ENCODE measurements at regions not wholly inside any gene's neighbourhood (a gene's known extent, or its start where the extent isn't known, plus 50 kb on each side); places are given as distances from the start of the nearest gene placed in this dataset.

DNA sequence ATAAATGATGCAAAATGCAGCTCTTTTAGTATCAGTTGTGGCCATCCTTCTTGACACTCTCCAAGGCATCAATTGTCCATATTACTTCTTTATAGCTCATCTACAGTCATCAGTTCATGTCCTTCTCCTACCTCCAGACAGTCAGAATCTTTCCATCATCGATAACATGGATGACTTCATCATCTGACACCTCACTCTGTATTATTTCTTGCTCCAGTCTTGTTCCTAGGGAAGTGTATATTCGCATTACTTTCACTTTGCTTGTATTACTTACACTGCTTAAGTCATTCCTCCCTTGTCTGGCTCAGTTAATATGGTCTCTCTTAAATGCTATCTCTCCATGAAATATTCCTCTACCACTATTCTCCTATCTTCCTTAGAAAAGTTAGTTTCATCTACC, 999.1 kb upstream of the SLC10A2 start:
- DNase-seq: no peak

DNA sequence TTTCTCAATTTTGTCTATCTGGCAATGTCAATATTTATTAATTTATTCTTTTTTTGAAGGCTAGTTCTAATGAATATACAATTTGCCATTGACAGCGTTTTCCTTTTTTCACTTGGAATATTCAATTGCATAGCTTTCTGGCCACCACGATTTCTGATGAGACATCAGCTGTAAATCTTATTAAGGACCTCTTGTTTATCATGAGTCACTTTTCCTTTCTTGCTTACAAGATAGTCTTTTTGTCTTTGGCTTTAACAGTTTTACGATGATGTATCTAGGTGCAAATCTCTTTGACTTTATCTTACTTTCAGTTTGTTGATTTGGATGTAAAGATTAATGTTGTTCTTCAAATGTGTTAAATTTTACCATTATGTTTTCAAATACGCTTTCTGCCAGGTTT, 991.6 kb upstream of the SLC10A2 start:
- DNase-seq: no peak

DNA sequence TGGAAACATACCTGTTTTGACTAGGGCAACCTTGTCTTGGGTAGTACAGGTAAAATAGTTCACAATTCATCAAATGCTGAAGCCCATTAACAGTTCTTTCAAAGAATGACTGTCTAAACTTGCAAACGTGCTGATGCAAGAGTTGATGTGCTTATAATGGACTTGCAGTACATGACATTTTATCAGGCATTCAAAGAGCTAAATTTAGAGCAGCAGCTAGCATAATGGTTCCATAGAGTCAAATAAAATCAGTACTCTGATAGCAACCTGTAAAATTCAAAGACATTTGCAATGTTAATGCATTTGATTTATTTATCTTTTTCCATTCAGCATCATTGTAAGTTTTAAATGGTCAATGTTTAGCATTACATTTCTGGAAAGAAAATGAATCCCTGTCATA, 979.7 kb upstream of the SLC10A2 start:
- DNase-seq: no peak

DNA sequence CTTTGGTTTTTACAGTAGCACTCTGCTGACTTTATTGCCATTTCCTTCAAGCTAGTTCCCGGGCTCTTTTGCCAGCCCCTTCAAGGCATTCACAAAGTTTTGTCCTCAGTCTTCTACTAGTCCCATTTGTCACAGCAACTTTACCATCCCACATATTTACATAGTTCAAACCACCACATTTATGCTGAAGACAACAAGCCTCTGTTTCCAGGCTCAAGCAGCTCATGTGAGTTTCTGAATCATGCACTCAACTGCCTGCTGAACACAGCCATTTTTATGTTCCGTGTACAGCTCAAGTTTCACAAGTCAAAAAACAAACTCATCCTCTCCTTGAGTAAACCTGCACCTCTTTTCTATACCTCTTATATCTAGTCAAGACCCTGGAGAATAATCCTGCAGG, 977.0 kb upstream of the SLC10A2 start:
- no peak for DNase-seq

DNA sequence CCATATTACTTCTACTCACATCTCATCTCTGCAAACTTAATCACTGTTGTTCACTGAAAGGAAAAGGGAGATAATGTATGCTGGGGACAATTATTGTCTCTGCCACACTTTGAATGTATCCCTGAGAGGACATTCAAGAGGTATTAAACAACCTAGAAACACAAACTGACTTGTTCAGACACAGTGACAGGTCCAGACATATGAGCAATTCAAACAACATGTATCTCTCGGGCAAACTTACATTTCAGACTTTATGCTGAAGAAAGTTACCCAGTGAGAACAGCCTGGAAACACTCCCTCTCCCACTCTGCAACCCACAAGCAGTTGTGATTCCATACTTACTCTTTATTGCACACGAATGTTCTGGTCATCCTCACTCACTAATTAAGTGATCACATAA, 968.7 kb upstream of the SLC10A2 start:
- DNase-seq: no peak

DNA sequence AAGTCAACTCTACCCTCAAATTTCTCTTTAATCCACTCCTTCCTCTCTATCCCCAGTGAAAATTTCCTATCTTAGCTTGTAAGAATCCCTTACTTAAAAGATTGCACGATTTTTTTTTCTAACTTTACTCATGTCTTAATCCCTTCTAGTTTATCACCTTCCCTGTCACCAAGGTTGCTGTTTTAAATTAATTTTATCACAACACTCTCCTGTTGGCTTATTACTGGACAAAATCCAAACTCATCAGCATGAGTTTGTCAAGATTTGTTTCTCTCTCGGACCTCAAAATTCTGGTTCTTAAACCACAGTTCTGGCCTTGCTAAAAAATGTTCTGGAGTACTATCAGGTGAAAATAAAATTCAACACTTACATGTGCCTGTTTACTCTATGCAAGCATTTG, 959.1 kb upstream of the SLC10A2 start:
- no peak for DNase-seq

DNA sequence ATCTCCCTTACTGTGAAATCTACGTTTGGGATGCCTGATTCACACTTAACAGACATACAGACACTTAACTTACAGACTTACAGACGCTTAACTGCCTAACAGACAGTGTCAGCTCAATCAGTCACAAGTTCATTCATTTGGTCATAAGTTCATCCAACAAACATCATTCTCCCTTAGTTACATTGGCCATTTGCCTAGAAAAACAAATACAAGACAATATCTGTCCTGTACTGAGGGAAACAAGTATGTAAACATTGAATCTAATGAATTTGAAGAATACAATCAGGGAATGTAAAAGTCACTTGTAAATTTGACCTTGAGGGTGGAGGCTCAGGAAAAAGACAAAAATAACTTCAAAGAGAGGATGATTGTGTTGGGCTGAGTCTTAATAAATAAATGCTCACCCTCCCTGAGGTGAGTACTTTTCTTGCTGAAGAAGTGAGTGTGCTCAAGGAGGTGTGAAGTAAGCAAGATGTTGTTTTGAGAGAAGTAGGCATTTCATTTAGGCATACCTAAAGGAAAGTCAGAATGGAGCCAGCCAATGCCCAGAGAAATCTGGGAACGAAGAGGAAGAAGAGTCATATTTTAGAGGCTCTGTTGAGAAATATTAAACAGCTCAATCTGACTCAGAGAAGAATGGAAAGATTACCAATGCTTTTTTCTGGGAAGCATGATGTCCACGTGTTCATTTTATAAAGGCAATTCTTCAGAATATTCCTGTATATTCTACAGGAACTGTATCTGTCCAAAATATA, 958.4 kb upstream of the SLC10A2 start:
- no peak for DNase-seq

DNA sequence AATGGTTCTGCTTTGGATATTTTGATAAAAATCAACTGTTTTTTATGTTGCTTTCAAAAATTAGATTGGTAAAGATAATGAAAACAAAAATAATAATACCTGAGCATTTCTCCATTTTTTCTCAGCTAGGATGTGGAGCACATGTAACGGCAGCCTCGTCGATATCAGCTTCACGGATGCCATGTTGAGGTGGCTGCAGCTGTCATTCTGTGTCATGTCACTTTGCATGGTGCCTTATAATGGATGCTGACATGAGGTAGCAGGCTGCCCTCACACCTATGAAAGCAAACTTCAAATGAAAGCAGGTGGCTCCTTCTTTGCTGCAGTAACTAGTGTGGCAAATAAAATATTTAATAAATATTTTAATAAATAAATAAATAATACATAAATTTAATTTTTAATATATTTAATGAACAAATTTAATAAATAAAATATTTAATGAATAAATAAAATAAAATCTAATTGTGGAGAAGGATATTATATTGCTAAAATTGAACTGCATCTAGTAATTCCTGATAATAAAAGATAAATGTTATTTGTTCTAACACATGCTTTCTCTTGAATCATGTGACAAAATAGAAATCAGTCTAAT, 955.7 kb upstream of the SLC10A2 start:
- no peak for DNase-seq

DNA sequence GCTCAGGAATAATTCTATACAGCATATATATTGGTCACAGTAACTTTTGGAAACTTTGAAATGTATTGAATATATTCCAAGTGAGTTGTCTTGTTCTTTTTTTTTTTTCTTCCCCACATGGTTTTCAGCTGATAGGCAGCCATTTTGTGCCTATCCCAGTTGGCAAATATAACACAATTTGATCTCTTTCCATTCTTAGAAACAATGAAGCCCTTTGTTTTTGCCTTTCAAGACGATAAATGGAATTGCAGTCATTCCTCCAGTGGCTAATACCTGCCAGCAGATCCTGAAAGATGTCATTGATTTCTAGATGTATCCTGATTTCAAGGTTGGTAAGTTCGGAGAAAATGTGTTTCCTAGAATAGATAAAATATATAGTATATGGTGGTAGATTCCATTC, 951.1 kb upstream of the SLC10A2 start:
- no peak for DNase-seq

DNA sequence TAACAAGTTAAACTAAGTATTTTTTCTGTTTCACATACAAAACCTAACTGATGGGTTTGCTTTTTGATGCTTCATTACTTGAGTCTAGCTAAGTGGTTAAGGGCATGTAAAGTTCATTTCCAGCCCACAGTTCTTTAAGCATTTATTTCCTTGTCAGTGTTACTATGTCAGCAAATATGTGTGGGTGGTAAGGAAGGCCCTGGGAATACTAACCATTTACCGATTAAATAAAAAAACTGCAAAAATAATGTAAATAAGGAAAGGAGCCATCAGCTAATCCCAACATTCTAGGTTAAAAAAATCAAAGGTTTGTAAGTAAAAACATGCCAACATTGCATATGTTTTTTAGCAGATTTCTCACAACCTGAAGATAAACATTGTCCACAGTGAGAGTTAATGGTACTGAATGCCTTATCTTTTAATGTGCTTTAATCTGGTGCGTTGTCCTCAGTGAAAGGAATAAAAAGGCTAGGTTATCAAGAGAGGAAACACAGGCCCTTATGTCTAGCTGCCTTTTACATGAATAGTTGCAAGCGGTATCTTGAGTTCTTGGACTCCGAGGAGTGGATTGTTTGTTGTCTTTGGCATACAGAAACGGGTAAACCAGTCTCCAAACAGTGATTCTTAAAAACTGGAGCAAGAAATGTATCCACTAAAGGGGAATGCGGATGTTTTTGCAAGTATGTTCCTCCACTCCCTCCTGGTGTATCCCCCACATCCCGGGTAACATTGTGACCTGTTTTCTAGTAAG, 949.6 kb upstream of the SLC10A2 start:
- DNase-seq: no peak

DNA sequence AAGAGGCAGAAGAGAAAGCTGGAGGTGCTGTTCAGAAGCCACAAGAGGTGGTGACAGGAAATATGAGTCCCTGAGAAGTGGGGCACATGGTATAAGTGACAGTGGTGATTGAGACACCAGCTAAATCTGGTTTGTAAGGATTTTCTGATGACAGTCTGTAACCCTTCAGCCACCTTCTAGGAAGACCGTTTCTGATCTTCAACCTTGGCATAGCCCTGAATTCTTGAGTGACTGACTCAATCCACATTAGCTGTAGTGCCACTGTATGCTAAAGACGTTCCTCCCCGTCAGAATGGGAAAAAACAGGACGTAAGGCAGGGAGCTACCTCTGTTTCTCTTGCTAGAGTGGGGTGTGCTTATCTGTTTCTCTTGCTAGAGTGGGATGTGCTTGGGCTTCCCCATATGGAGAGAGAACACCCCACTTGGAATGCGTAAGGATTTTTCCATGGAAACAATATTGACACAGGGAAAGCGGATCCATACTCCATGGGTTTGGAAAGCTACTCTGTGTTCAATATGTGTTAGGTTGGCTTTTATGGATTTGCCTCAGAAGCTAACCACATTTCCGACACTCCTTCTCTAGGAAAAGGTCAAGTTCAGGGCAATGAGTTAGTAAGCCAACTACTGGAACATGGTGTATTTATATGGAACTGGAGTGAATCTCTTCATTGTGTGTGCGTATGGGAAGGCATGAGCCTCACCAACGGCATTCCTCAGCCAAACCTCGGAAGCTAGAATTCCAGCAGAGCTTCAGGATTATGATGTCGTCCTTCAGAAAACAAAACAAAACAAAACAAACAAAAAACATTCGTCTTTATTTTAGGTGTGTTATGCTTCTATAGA, 948.8 kb upstream of the SLC10A2 start:
- DNase-seq: no peak

DNA sequence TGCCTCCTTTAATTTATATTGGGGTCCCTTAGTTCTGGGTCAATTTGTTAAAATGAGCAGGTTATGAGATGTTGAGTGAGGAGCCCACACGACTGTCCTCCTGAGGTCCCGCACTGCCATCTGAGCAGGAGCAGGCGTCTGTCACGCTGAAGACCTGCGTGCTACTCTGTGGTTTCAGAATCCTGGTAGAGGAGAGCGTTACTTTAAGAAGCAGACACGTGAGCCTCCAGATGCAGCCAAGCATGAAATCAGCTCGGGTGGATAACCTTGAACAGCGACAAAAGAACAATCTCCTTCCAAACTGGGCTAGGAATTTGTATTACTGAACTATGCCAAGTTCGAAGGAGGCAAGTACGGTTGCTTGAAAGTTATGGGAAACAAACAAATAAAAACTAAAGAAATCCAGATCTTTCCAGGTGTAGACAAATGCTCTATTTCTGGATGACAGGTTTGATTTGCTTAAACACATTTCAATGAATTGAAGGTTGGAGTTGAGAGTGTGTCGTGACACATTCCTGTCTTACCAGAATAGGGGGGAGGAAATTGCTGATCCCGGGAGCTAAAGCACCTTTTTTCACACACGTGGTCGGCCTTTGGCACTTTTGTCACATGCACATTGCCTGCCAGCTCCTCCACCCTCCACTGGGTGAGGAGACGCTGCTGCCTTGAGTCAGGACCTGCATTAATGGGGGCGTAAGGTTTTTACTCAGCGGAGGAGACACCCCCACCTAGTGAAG, 945.5 kb upstream of the SLC10A2 start:
- DNase-seq: no peak

DNA sequence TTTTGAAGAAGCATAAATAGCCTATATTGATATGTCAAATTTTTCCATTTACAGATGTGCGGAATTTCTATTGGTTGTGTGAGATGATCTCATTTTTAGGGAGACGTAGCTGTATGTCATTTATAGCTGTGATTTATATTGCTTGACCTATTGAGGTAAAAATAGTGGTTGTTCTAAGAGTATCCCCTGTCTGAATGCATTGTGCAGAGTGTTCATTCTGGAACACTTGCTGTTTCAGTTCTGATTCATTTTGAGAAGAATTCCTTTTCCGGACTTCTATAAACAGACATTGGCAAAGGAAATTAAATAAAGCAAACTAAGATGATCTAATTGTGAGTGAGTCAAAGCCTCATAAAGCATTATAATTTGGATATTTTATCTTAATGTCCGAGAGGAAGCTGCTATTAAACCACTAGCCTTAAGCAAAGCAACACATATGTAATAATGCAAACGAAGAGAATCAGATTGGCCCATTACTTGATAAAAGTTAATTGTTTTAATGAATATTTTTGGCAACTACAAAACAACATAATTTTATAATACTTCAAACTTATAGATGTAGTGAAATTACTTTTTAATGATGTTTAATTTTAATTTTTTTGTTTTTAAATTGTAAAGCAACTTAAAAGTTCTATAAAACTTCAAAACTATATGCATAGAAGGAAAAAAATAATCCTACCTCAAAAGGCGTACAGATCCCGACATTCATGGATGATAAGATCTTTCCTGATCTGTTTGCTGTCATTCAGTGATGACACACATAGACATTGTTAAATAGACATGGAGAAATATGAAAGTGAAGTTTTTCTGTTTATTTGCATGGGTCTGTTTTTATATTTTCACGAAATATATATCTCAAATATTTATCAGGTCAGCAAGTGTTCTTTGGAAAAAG, 942.6 kb upstream of the SLC10A2 start:
- DNase-seq: no peak

DNA sequence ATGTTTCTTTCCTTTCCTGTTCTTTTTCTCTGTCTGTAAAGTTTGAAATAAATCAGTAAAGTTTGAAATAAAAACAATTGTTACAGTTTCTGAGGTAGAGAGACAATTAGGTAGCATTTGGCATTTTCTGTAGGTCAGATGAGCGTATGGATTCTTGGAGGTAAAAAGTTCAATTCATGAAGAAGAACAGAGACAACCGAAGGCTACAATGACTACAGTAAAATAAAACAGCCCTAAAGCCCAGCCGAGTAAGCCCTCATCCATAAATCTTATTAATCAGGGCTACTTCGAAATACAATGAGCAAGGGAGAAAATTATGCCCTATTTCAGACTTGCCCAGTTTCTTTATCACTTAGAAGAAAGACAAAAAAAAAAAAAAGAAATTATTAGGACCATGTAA, 941.9 kb upstream of the SLC10A2 start:
- DNase-seq: no peak

DNA sequence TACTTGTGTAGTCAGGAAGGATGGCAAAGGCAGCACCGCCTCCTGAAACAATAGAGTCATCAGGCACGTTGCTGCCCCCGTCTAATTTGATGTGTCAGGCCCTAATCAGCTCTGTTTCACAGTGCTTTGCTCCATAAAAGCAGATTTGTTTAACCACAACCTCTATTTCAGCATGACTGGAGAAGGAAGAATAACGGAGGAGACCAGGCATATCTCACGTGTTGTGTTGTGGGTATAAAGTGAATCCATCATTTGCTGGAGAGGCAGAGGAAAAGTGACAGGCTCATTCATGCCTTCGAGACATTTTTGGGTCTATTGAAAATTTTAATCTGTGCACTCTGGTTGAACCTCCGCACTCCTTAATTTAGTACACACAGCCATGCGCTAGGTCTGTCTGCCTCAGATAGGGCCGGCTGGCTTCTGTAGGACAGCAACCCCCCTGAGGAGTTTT, 940.4 kb upstream of the SLC10A2 start:
- DNase-seq: no peak

DNA sequence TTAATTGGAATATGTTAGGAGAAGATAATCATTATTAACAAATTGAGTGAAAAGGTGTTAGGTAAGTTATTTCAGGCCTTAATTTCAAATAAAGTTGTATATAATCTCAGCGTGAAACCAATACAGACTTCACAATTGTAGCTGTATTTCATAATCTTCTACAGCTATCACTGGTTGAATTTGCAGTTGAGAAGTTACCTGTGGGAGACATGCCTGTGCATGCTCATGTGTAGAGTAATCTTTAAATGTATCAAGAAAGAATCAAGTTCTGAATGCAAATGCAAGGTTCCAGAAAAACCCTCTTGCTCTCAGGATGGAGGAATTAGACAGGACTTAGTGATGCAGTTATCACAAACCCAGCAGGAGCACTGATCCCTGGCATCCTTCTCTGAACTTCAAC, 938.4 kb upstream of the SLC10A2 start:
- DNase-seq: no peak

DNA sequence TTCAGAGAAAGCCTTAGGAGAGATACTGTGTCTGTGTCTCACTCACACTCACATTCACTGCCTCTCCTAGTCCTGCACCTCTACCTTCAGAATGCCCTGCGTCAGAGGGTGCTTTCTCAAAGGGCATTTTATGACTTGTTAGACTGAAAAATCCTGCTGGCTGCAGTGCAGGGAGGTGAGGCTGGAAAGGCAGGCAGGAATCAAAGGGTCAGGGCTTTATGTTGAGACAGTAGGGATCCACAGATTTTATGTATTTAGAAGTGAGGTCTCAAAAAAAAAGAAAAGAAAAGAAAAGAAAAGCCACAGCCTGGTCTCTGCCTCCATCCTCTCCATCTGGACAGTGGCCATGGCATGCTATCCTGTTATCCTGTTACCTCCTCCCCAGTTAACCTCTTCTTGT, 936.0 kb upstream of the SLC10A2 start:
- DNase-seq: no peak

DNA sequence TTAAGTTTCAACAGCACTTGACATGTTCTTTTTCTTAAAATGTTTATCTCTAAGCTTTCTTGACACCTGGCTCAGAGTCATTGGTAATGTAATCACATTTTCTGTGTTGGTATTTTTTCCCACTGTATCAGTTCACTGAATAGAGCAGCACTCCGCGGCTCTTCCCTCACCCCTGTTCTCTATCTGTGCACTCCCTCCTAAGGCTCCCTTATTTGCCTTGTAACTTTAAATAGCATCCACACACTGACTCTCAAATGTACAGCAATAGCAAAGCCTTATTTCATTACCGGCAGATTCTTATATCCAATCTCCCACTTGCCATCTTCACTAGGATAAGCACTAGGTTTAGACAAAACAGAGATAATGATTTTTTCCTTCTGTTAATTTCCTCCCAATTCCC, 935.5 kb upstream of the SLC10A2 start:
- DNase-seq: no peak

DNA sequence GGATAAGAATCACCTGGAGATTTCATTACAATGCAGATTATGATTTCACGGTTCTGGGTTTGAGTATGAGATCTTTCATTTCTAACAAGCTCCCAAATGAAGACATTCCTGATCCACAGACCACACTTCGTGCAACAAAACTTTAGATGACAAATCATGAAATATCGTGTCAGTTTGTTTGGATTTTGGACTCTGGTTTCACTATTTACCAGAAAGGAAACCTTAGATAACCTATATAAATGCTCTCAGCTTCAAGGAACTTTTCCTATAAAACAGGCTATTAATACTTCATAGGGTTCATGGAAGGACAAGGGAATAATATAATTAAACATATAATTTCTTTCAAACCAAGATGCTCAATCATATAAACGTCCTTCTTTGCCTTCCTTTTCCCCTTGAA, 930.5 kb upstream of the SLC10A2 start:
- no peak for DNase-seq

DNA sequence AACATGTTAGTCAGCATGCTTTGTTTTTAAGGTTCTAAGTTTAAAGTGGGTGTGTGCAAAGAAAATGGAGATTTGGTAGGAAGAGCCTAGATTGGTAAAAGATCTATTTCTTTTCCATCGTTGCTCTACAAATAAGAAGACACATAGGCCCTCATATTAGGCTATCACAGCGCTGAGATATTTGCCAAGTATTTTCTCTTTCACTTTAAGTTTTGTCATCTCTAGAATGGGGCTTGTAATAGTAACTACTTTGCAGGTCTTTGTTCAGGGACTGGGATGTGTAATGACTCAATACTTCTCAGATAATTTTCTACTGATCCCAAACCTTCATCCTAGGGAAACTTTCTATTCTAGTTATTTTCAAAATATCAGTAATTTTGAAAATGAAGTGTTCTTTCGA, 917.7 kb upstream of the SLC10A2 start:
- no peak for DNase-seq

DNA sequence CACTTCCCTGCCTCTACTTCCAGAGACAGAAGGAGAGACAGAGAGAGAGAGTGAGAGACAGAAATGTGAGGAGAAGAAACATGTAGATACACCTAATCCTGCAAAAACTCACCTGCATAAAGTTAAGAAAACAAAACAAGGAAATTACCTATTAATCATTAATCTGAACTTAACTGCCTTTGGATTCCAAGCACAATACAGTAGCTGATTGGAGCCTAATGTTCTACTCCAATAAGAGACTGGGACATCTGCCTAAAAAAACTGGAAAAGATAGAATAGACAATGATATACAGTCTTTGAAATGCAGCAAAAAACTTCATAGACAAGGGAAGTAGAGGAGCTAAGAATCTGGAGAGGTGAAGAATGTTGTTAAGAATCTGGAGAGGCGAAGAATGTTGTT, 910.2 kb upstream of the SLC10A2 start:
- DNase-seq: no peak

DNA sequence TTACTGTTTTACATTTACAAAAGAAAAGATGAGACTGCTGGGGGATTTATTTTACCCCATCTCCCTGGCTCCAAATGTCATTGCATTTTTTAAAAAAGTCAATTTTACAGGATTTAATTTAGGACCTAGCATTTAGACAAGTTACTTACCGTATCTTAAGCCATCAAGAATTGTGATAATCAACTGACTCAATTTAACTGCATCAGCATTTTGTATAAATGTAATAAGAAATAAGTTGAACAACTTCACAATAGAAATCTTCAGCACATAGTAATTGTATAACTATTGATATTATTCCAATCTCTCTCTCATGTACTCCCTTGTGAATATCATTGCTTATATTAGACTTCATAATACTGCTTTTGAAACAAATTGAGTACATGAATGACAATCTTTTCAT, 907.5 kb upstream of the SLC10A2 start:
- DNase-seq: no peak

All from activated CD8-positive, alpha-beta memory T cell treated with anti-CD3 and anti-CD28 coated beads for 24 hours (primary cell).